Natural killer cell treated with Interleukin-12 subunit alpha and Interleukin-12 subunit beta and Interleukin-15 and Interleukin-18, amount 100 ng/mL, for 72 hours (primary cell): ENCODE measurements at regions not wholly inside any gene's neighbourhood (a gene's known extent, or its start where the extent isn't known, plus 50 kb on each side); places are given as distances from the start of the nearest gene placed in this dataset.
"Not testable (repeated sequence)": the region's sequence is repeated elsewhere in the genome, so short reads cannot be mapped to it uniquely, and the experiment has no call there.

Experiments used
- ATAC-seq, 2 donors: fragments of 150-1000 bp; cut with Tn5 transposase in 1 of 2; sonication (Bioruptor Pico), chemical (Tn5 transposase) in 1 of 2; 2 replicates each; pipeline ENCODE4 v1.10.0; 2021
- DNase-seq: peaks from one replicate; pipeline ENCODE4 v3.0.0; 2022; ENCODE audit warnings: low spot score
- H3K27ac Mint-ChIP-seq, 2 donors: 1 replicate in 1 of 2; 2 replicates in 1 of 2; pipeline ENCODE4 v1.8.0; 2022; ENCODE audit warnings: mixed read lengths in 2 of 2, mild to moderate bottlenecking in 1 of 2, moderate library complexity in 1 of 2
- H3K27me3 Mint-ChIP-seq, 2 donors: 1 replicate in 1 of 2; 2 replicates in 1 of 2; pipeline ENCODE4 v1.8.0; 2022; ENCODE audit warnings: mixed read lengths in 2 of 2
- H3K36me3 Mint-ChIP-seq: one replicate; pipeline ENCODE4 v1.8.0; 2022; ENCODE audit warnings: mixed read lengths
- H3K4me1 Mint-ChIP-seq, 2 donors: 1 replicate in 1 of 2; 2 replicates in 1 of 2; pipeline ENCODE4 v1.8.0; 2022; ENCODE audit warnings: low read depth in 2 of 2, mixed read lengths in 2 of 2, mild to moderate bottlenecking in 1 of 2
- H3K4me3 Mint-ChIP-seq: one replicate; pipeline ENCODE4 v1.8.0; 2022; ENCODE audit warnings: mixed read lengths
- H3K9me3 Mint-ChIP-seq: 2 replicates; pipeline ENCODE4 v1.8.0; 2022; ENCODE audit warnings: mixed read lengths

- H3K27me3 Mint-ChIP-seq, H3K36me3 Mint-ChIP-seq, H3K9me3 Mint-ChIP-seq, H3K4me3 Mint-ChIP-seq, ATAC-seq, DNase-seq, H3K27ac Mint-ChIP-seq: not testable (repeated sequence)
- H3K4me1 Mint-ChIP-seq, result peaks cover 4 to 11% of the 10 kb centered on the region in 2 donors
Observed at GRCh38 chr7:159305185-159305584, 160.5 kb upstream of the VIPR2 start.

GRCh38 chr7:159303510-159303909, 158.8 kb upstream of the VIPR2 start:
- ATAC-seq, H3K4me3 Mint-ChIP-seq, H3K36me3 Mint-ChIP-seq, H3K27me3 Mint-ChIP-seq, H3K27ac Mint-ChIP-seq, DNase-seq, H3K9me3 Mint-ChIP-seq: not testable (repeated sequence)
- H3K4me1 Mint-ChIP-seq, result peaks cover 4 to 11% of the 10 kb centered on the region in 2 donors

- H3K36me3 Mint-ChIP-seq, result peaks cover 7% of the 10 kb centered on the region
- peaks cover 0 to 6% of the 10 kb centered on the region in 2 donors for H3K27me3 Mint-ChIP-seq
- peaks cover 14 to 21% of the 10 kb centered on the region in 2 donors for H3K4me1 Mint-ChIP-seq
- no peaks in the 10 kb centered on the region for H3K9me3 Mint-ChIP-seq
- no peak overlapping the region for H3K27ac Mint-ChIP-seq
- no peak for DNase-seq
- no peak for ATAC-seq
- no peak overlapping the region for H3K4me3 Mint-ChIP-seq
Observed at GRCh38 chr7:159296093-159296681, 151.5 kb upstream of the VIPR2 start.

- not testable (repeated sequence) for H3K4me1 Mint-ChIP-seq, H3K27ac Mint-ChIP-seq, ATAC-seq, DNase-seq, H3K4me3 Mint-ChIP-seq
- H3K36me3 Mint-ChIP-seq, result peaks cover 27% of the 10 kb centered on the region
- peaks cover 5 to 22% of the 10 kb centered on the region in 2 donors for H3K27me3 Mint-ChIP-seq
- peaks cover 11% of the 10 kb centered on the region for H3K9me3 Mint-ChIP-seq
Observed at GRCh38 chr7:159286487-159286886, 141.8 kb upstream of the VIPR2 start.

- Mint-ChIP-seq H3K27ac (no peak overlapping the region), H3K4me3 (no peak overlapping the region), H3K36me3 (peaks cover 26% of the 10 kb centered on the region), H3K9me3 (peaks cover 1% of the 10 kb centered on the region), H3K27me3 (peaks cover 5 to 20% of the 10 kb centered on the region in 2 donors), H3K4me1 (no peaks in the 10 kb centered on the region)
- DNase-seq (no peak), ATAC-seq (no peak)
Observed at GRCh38 chr7:159281573-159281972, 136.9 kb upstream of the VIPR2 start.

GRCh38 chr7:159280008-159280407, 135.3 kb upstream of the VIPR2 start:
- DNase-seq, result no peak
- Mint-ChIP-seq H3K4me3 (no peak overlapping the region), H3K36me3 (peaks cover 15% of the 10 kb centered on the region), H3K4me1 (no peaks in the 10 kb centered on the region), H3K27ac (no peak overlapping the region), H3K9me3 (peaks cover 6% of the 10 kb centered on the region), H3K27me3 (peaks cover 5 to 12% of the 10 kb centered on the region in 2 donors)
- no peak for ATAC-seq

GRCh38 chr7:159272739-159273138, 128.1 kb upstream of the VIPR2 start:
- no peak overlapping the region for H3K27ac Mint-ChIP-seq
- ATAC-seq, result no peak
- H3K27me3 Mint-ChIP-seq, result no peaks in the 10 kb centered on the region
- peaks cover 34% of the 10 kb centered on the region for H3K36me3 Mint-ChIP-seq
- H3K4me3 Mint-ChIP-seq, result no peak overlapping the region
- no peak for DNase-seq
- peaks cover 17% of the 10 kb centered on the region for H3K9me3 Mint-ChIP-seq
- no peaks in the 10 kb centered on the region for H3K4me1 Mint-ChIP-seq

GRCh38 chr7:159271781-159272180, 127.1 kb upstream of the VIPR2 start:
- H3K9me3 Mint-ChIP-seq, result peaks cover 19% of the 10 kb centered on the region

GRCh38 chr7:159269745-159270144, 125.1 kb upstream of the VIPR2 start:
- ATAC-seq, result no peak
- Mint-ChIP-seq H3K27me3 (no peaks in the 10 kb centered on the region), H3K4me3 (no peak overlapping the region)

More at GRCh38 chr7:159271781-159272180, 127.1 kb upstream of the VIPR2 start:
- no peaks in the 10 kb centered on the region for H3K4me1 Mint-ChIP-seq
- ATAC-seq, result no peak
- H3K27me3 Mint-ChIP-seq, result no peaks in the 10 kb centered on the region
- H3K4me3 Mint-ChIP-seq, result no peak overlapping the region
- H3K27ac Mint-ChIP-seq, result no peak overlapping the region
- no peak for DNase-seq
- H3K36me3 Mint-ChIP-seq, result peaks cover 28% of the 10 kb centered on the region

GRCh38 chr7:159263430-159263829, 118.8 kb upstream of the VIPR2 start:
- Mint-ChIP-seq H3K27me3 (peaks cover 0 to 9% of the 10 kb centered on the region in 2 donors), H3K4me1 (no peaks in the 10 kb centered on the region), H3K4me3 (no peak overlapping the region), H3K9me3 (peaks cover 9% of the 10 kb centered on the region), H3K27ac (no peak overlapping the region), H3K36me3 (peaks cover 28% of the 10 kb centered on the region)
- no peak for DNase-seq
- no peak for ATAC-seq

More at GRCh38 chr7:159269745-159270144, 125.1 kb upstream of the VIPR2 start:
- no peaks in the 10 kb centered on the region for H3K4me1 Mint-ChIP-seq
- peaks cover 22% of the 10 kb centered on the region for H3K36me3 Mint-ChIP-seq
- peaks cover 13% of the 10 kb centered on the region for H3K9me3 Mint-ChIP-seq
- no peak overlapping the region for H3K27ac Mint-ChIP-seq
- no peak for DNase-seq

- H3K9me3 Mint-ChIP-seq, result no peaks in the 10 kb centered on the region
- H3K27ac Mint-ChIP-seq, result peak overlapping the region in 1 of 2 donors; percentile 0
- no peak for DNase-seq
- no peaks in the 10 kb centered on the region for H3K27me3 Mint-ChIP-seq
- ATAC-seq, result peak; percentile 65 to 70
- H3K4me3 Mint-ChIP-seq, result no peak overlapping the region
- no peaks in the 10 kb centered on the region for H3K36me3 Mint-ChIP-seq
- H3K4me1 Mint-ChIP-seq, result peaks cover 28 to 37% of the 10 kb centered on the region in 2 donors
Observed at GRCh38 chr7:159253657-159254056, 109.0 kb upstream of the VIPR2 start.

- H3K27me3 Mint-ChIP-seq, result no peaks in the 10 kb centered on the region
- H3K36me3 Mint-ChIP-seq, result no peaks in the 10 kb centered on the region
- no peaks in the 10 kb centered on the region for H3K9me3 Mint-ChIP-seq
- H3K27ac Mint-ChIP-seq, result no peak overlapping the region
- H3K4me1 Mint-ChIP-seq, result peaks cover 46 to 62% of the 10 kb centered on the region in 2 donors
- H3K4me3 Mint-ChIP-seq, result no peak overlapping the region
- no peak for DNase-seq
- ATAC-seq, result no peak
Observed at GRCh38 chr7:159250471-159250870, 105.8 kb upstream of the VIPR2 start.

GRCh38 chr7:159249671-159250070, 105.0 kb upstream of the VIPR2 start:
- Mint-ChIP-seq H3K4me3 (no peak overlapping the region), H3K36me3 (no peaks in the 10 kb centered on the region), H3K9me3 (no peaks in the 10 kb centered on the region), H3K27me3 (no peaks in the 10 kb centered on the region), H3K27ac (no peak overlapping the region), H3K4me1 (peaks cover 44 to 60% of the 10 kb centered on the region in 2 donors)
- DNase-seq (no peak), ATAC-seq (no peak)

GRCh38 chr7:159247910-159248309, 103.2 kb upstream of the VIPR2 start:
- Mint-ChIP-seq H3K4me1 (peaks cover 29 to 42% of the 10 kb centered on the region in 2 donors), H3K36me3 (no peaks in the 10 kb centered on the region), H3K27ac (no peak overlapping the region), H3K27me3 (no peaks in the 10 kb centered on the region), H3K9me3 (no peaks in the 10 kb centered on the region), H3K4me3 (no peak overlapping the region)
- DNase-seq, result no peak
- no peak for ATAC-seq
